ENCODE measurements at regions not wholly inside any gene's neighbourhood (a gene's known extent, or its start where the extent isn't known, plus 50 kb on each side); places are given as distances from the start of the nearest gene placed in this dataset.

DNA sequence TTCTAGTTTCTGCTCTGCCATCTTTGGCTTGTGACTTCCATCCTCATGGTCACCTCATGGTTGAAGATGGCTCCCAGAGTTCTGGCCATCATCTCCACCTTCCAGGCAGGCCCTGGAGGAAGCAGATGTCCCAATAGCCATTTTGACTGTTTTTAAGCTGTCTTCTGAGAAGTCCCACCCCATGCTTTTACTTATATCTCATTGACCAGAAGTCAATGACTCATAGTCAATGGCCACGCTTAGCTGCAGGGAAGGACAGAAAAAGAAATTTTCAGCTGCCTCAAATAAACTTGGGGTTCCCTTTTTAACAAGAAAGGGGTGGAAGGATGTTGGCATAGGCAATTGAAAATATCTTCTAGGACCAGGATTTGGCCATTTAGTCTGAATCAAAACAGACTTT lies 168.1 kb downstream of the AACS start:
- Histone ChIP-seq H4K20me1 (replicated peaks; ENCODE audit: control insufficient read depth, extremely low read depth, insufficient read depth, low read length) (no peaks in the 10 kb centered on the region), H3K36me3 (ENCODE audit: control insufficient read depth in 2 of 2, extremely low read depth in 1 of 2, insufficient read depth in 2 of 2, low read length in 2 of 2) (no peaks in the 10 kb centered on the region), H3K4me1 (ENCODE audit: control insufficient read depth, extremely low read depth, insufficient read depth, low read length) (no peaks in the 10 kb centered on the region), H3K9me1 (replicated peaks; ENCODE audit: control insufficient read depth, extremely low read depth, insufficient read depth, low read length) (no peaks in the 10 kb centered on the region), H3K79me2 (ENCODE audit: control insufficient read depth, insufficient read depth, low read length) (no peaks in the 10 kb centered on the region), H3K4me2 (ENCODE audit: insufficient read depth, low read length) (no peak overlapping the region), H3K4me3 (replicated peaks in 1 of 3; ENCODE audit: insufficient read depth in 1 of 3, low read depth in 1 of 3, low read length in 3 of 3) (no peak overlapping the region), H3K9ac (replicated peaks; ENCODE audit: extremely low read depth, insufficient read depth, low read length) (no peak overlapping the region), H3K27me3 (ENCODE audit: control insufficient read depth in 2 of 2, insufficient read depth in 2 of 2, low read length in 2 of 2) (no peaks in the 10 kb centered on the region), H3K9me3 (replicated peaks; ENCODE audit: control insufficient read depth, insufficient read depth, low read length) (no peaks in the 10 kb centered on the region), H3K27ac (ENCODE audit: insufficient read depth, low read depth, low read length) (no peak overlapping the region), H2AFZ (ENCODE audit: low read depth, low read length) (no peak overlapping the region)
- FAIRE-seq, result no peak
- TF ChIP-seq EZH2 (IDR thresholded peaks at IDR 0.05; ENCODE audit: borderline replicate concordance, low read depth, low read length, severe bottlenecking) (no peak), MYC (IDR thresholded peaks at IDR 0.05; ENCODE audit: low read depth, low read length) (no peak), FOS (IDR thresholded peaks at IDR 0.05; ENCODE audit: borderline replicate concordance, insufficient read depth, low read length) (no peak), GATA2 (IDR thresholded peaks at IDR 0.05; ENCODE audit: insufficient read depth, insufficient read length, low read depth, low read length) (no peak), JUN (IDR thresholded peaks at IDR 0.05; ENCODE audit: borderline replicate concordance, insufficient read depth, insufficient read length, low read depth) (no peak), POLR2A (IDR thresholded peaks at IDR 0.05; ENCODE audit: low read depth, low read length) (no peak), POLR2AphosphoS5 (IDR thresholded peaks at IDR 0.05; ENCODE audit: insufficient read depth, low read depth, low read length) (no peak)
- TF ChIP-seq, protein P1, sequence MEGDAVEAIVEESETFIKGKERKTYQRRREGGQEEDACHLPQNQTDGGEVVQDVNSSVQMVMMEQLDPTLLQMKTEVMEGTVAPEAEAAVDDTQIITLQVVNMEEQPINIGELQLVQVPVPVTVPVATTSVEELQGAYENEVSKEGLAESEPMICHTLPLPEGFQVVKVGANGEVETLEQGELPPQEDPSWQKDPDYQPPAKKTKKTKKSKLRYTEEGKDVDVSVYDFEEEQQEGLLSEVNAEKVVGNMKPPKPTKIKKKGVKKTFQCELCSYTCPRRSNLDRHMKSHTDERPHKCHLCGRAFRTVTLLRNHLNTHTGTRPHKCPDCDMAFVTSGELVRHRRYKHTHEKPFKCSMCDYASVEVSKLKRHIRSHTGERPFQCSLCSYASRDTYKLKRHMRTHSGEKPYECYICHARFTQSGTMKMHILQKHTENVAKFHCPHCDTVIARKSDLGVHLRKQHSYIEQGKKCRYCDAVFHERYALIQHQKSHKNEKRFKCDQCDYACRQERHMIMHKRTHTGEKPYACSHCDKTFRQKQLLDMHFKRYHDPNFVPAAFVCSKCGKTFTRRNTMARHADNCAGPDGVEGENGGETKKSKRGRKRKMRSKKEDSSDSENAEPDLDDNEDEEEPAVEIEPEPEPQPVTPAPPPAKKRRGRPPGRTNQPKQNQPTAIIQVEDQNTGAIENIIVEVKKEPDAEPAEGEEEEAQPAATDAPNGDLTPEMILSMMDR (IDR thresholded peaks at IDR 0.05; ENCODE audit: extremely low read depth in 1 of 2, insufficient read depth in 1 of 2, low read depth in 1 of 2, low read length in 2 of 2), result no peak
- TF ChIP-seq, protein P2, sequence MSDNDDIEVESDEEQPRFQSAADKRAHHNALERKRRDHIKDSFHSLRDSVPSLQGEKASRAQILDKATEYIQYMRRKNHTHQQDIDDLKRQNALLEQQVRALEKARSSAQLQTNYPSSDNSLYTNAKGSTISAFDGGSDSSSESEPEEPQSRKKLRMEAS (IDR thresholded peaks at IDR 0.05; ENCODE audit: insufficient read depth, insufficient read length), result no peak
- intact Hi-C loops (cut with micrococcal nuclease) (no loop called here), dilution Hi-C loops (cut with MboI; ENCODE audit: extremely low pct_ligation_motif_present, low sequenced_read_pairs) (no loop called here)
- CTCF ChIA-PET, result no interaction called here
- BruUV-seq (replicated peaks), result no TSS peak
- no peak for DNase-seq (ENCODE audit: low read depth, low spot score)
- POLR2A ChIA-PET, result no interaction called here

Measured in endothelial cell of umbilical vein (primary cell).